ENCODE measurements at regions not wholly inside any gene's neighbourhood (a gene's known extent, or its start where the extent isn't known, plus 50 kb on each side); places are given as distances from the start of the nearest gene placed in this dataset.
"Not testable (repeated sequence)": the region's sequence is repeated elsewhere in the genome, so short reads cannot be mapped to it uniquely, and the experiment has no call there.

GRCh38 chr3:112721231-112721630 lies 80.3 kb upstream of the CCDC80 start:
- no peak overlapping the region for H3K27ac ChIP-seq
- no peak overlapping the region for H3K4me3 ChIP-seq (ENCODE audit: low read depth in 1 of 2, low read length in 1 of 2)
- no peaks in the 10 kb centered on the region for H3K9me3 ChIP-seq
- no peaks in the 10 kb centered on the region for H3K4me1 ChIP-seq (ENCODE audit: control insufficient read depth in 1 of 2, insufficient read depth in 1 of 2, low read depth in 1 of 2, low read length in 1 of 2)
- TF ChIP-seq CTCF (IDR thresholded peaks at IDR 0.05), result no peak
- H3K27me3 ChIP-seq, result no peaks in the 10 kb centered on the region
- H3K36me3 ChIP-seq, result no peaks in the 10 kb centered on the region

GRCh38 chr3:112718967-112719366 lies 78.0 kb upstream of the CCDC80 start:
- Histone ChIP-seq H3K36me3 (no peaks in the 10 kb centered on the region), H3K4me1 (ENCODE audit: control insufficient read depth in 1 of 2, insufficient read depth in 1 of 2, low read depth in 1 of 2, low read length in 1 of 2) (no peaks in the 10 kb centered on the region), H3K9me3 (no peaks in the 10 kb centered on the region), H3K27me3 (no peaks in the 10 kb centered on the region), H3K27ac (no peak overlapping the region), H3K4me3 (ENCODE audit: low read depth in 1 of 2, low read length in 1 of 2) (no peak overlapping the region)
- TF ChIP-seq CTCF (IDR thresholded peaks at IDR 0.05), result no peak

GRCh38 chr3:112718516-112718915 lies 77.6 kb upstream of the CCDC80 start:
- no peak for TF ChIP-seq CTCF (IDR thresholded peaks at IDR 0.05)
- H3K36me3 ChIP-seq, result no peaks in the 10 kb centered on the region
- no peak overlapping the region for H3K27ac ChIP-seq
- H3K9me3 ChIP-seq, result no peaks in the 10 kb centered on the region
- no peaks in the 10 kb centered on the region for H3K4me1 ChIP-seq (ENCODE audit: control insufficient read depth in 1 of 2, insufficient read depth in 1 of 2, low read depth in 1 of 2, low read length in 1 of 2)
- H3K4me3 ChIP-seq (ENCODE audit: low read depth in 1 of 2, low read length in 1 of 2), result no peak overlapping the region
- H3K27me3 ChIP-seq, result no peaks in the 10 kb centered on the region

- Histone ChIP-seq H3K9me3 (no peaks in the 10 kb centered on the region), H3K4me3 (ENCODE audit: low read depth in 1 of 2, low read length in 1 of 2) (no peak overlapping the region), H3K36me3 (no peaks in the 10 kb centered on the region), H3K27ac (no peak overlapping the region), H3K27me3 (no peaks in the 10 kb centered on the region), H3K4me1 (ENCODE audit: control insufficient read depth in 1 of 2, insufficient read depth in 1 of 2, low read depth in 1 of 2, low read length in 1 of 2) (no peaks in the 10 kb centered on the region)
- TF ChIP-seq CTCF (IDR thresholded peaks at IDR 0.05), result no peak
Observed at GRCh38 chr3:112709911-112710310, 69.0 kb upstream of the CCDC80 start.

- TF ChIP-seq CTCF (IDR thresholded peaks at IDR 0.05), result no peak
- H3K4me3 ChIP-seq (ENCODE audit: low read depth in 1 of 2, low read length in 1 of 2), result no peak overlapping the region
- H3K27me3 ChIP-seq, result no peaks in the 10 kb centered on the region
- no peaks in the 10 kb centered on the region for H3K36me3 ChIP-seq
- H3K4me1 ChIP-seq (ENCODE audit: control insufficient read depth in 1 of 2, insufficient read depth in 1 of 2, low read depth in 1 of 2, low read length in 1 of 2), result no peaks in the 10 kb centered on the region
- no peak overlapping the region for H3K27ac ChIP-seq
- no peaks in the 10 kb centered on the region for H3K9me3 ChIP-seq
Observed at GRCh38 chr3:112699436-112699978, 58.6 kb upstream of the CCDC80 start.

- not testable (repeated sequence) for H3K4me1 ChIP-seq (ENCODE audit: control insufficient read depth in 1 of 2, insufficient read depth in 1 of 2, low read depth in 1 of 2, low read length in 1 of 2)
Observed at GRCh38 chr3:112698442-112698841, 57.5 kb upstream of the CCDC80 start.

GRCh38 chr3:112696244-112696643 lies 55.3 kb upstream of the CCDC80 start:
- not testable (repeated sequence) for H3K27ac ChIP-seq; H3K9me3 ChIP-seq; H3K36me3 ChIP-seq; H3K4me3 ChIP-seq (ENCODE audit: low read depth in 1 of 2, low read length in 1 of 2); H3K27me3 ChIP-seq; H3K4me1 ChIP-seq (ENCODE audit: control insufficient read depth in 1 of 2, insufficient read depth in 1 of 2, low read depth in 1 of 2, low read length in 1 of 2)

More at GRCh38 chr3:112698442-112698841, 57.5 kb upstream of the CCDC80 start:
- not testable (repeated sequence) for H3K27me3 ChIP-seq; H3K36me3 ChIP-seq; H3K4me3 ChIP-seq (ENCODE audit: low read depth in 1 of 2, low read length in 1 of 2); H3K9me3 ChIP-seq; H3K27ac ChIP-seq

GRCh38 chr3:112695377-112696108 lies 54.6 kb upstream of the CCDC80 start:
- not testable (repeated sequence) for H3K4me3 ChIP-seq (ENCODE audit: low read depth in 1 of 2, low read length in 1 of 2); H3K9me3 ChIP-seq; H3K27ac ChIP-seq; H3K4me1 ChIP-seq (ENCODE audit: control insufficient read depth in 1 of 2, insufficient read depth in 1 of 2, low read depth in 1 of 2, low read length in 1 of 2); H3K36me3 ChIP-seq; H3K27me3 ChIP-seq

GRCh38 chr3:112694906-112695305 lies 54.0 kb upstream of the CCDC80 start:
- not testable (repeated sequence) for H3K27ac ChIP-seq, H3K9me3 ChIP-seq

More at GRCh38 chr3:112694906-112695305, 54.0 kb upstream of the CCDC80 start:
- not testable (repeated sequence) for H3K4me1 ChIP-seq (ENCODE audit: control insufficient read depth in 1 of 2, insufficient read depth in 1 of 2, low read depth in 1 of 2, low read length in 1 of 2); H3K36me3 ChIP-seq; H3K4me3 ChIP-seq (ENCODE audit: low read depth in 1 of 2, low read length in 1 of 2); H3K27me3 ChIP-seq
